ENCODE measurements at regions not wholly inside any gene's neighbourhood (a gene's known extent, or its start where the extent isn't known, plus 50 kb on each side); places are given as distances from the start of the nearest gene placed in this dataset.

DNA sequence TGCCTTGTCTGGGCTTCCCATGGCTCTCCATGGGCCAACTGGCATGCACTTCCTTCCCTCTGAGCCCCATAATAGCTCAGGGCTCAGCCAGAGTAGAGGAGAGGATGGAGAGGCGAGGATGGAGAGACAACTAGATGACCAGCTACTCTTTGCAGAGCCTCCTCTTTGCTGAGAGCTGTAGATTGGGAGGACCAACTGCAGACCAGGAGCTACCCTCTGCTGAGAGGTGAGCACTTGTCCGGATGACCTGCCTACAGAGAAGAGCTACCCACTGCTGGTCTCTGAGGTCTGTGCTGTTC, 58.0 kb upstream of the ETV3 start:
- Histone ChIP-seq H3K36me3 (ENCODE audit: insufficient read depth, insufficient read length, low read length) (no peaks in the 10 kb centered on the region), H3K4me3 (ENCODE audit: insufficient read length, low read depth) (no peak overlapping the region), H3K9me3 (ENCODE audit: insufficient read depth, low read length) (no peaks in the 10 kb centered on the region), H3K4me1 (ENCODE audit: insufficient read depth, insufficient read length) (peaks cover 3% of the 10 kb centered on the region), H3K9ac (ENCODE audit: insufficient read length, low read depth) (no peak overlapping the region), H3K27me3 (ENCODE audit: insufficient read depth, insufficient read length) (no peaks in the 10 kb centered on the region)
- DNase-seq (ENCODE audit: low read depth, low spot score), result no peak
- no peak for TF ChIP-seq ZNF274 (IDR thresholded peaks at IDR 0.05; ENCODE audit: low read depth, low read length)
- no peak for TF ChIP-seq SUZ12 (IDR thresholded peaks at IDR 0.05; ENCODE audit: extremely low read depth, insufficient read depth, insufficient read length)
- TF ChIP-seq YY1 (IDR thresholded peaks at IDR 0.05; ENCODE audit: insufficient read depth, insufficient read length), result no peak

GRCh38 chr1:157195521-157196244, 57.5 kb upstream of the ETV3 start:
- H3K4me1 ChIP-seq (ENCODE audit: insufficient read depth, insufficient read length), result peaks cover 3% of the 10 kb centered on the region
- TF ChIP-seq YY1 (IDR thresholded peaks at IDR 0.05; ENCODE audit: insufficient read depth, insufficient read length) (no peak), SUZ12 (IDR thresholded peaks at IDR 0.05; ENCODE audit: extremely low read depth, insufficient read depth, insufficient read length) (no peak), ZNF274 (IDR thresholded peaks at IDR 0.05; ENCODE audit: low read depth, low read length) (no peak)

DNA sequence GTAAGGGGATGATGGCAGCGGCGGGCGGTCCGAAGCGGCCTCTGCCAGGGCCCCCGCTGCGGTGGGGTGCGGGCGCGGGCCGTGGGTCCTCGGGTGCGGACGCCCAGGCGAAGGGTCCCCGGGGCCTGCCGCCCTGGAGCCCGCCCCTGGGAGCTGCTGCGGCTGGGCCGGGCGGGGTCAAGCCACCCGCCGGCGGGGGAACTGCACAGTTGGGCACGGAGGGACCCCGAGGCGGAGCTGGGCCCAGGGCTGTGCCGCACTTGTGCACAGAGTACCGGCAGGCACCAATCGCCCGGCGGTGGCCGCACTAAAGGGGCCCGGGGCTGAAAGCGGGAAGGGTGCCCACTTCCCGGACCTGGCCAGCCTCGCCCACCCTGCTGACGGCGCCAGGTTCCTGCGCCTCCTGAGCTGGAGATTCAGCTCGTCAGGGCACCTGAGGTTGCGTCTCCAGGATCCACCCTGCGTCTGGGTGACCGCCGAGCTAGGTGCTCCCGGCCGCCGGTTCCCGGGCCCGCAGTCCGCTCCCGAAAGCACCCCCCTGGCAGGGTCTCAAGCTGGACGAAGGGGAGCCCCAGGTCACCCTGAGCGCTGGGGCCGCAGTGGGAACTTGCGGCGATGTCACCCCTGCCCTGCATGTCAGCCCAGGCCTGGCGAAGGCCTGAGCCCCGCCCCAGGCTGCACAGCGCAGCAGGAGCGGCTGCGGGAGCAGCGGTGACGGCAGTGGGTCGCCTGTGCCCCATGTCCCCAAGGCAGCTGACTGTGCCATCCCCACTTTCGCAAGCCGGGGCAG, 56.7 kb upstream of the ETV3 start:
- H3K9me3 ChIP-seq (ENCODE audit: insufficient read depth, low read length), result no peaks in the 10 kb centered on the region
- no peak for TF ChIP-seq SUZ12 (IDR thresholded peaks at IDR 0.05; ENCODE audit: extremely low read depth, insufficient read depth, insufficient read length)
- no peak for TF ChIP-seq YY1 (IDR thresholded peaks at IDR 0.05; ENCODE audit: insufficient read depth, insufficient read length)
- no peak for TF ChIP-seq ZNF274 (IDR thresholded peaks at IDR 0.05; ENCODE audit: low read depth, low read length)
- H3K9ac ChIP-seq (ENCODE audit: insufficient read length, low read depth), result no peak overlapping the region
- H3K4me3 ChIP-seq (ENCODE audit: insufficient read length, low read depth), result no peak overlapping the region
- no peaks in the 10 kb centered on the region for H3K36me3 ChIP-seq (ENCODE audit: insufficient read depth, insufficient read length, low read length)
- no peak for DNase-seq (ENCODE audit: low read depth, low spot score)
- H3K27me3 ChIP-seq (ENCODE audit: insufficient read depth, insufficient read length), result no peaks in the 10 kb centered on the region
- H3K4me1 ChIP-seq (ENCODE audit: insufficient read depth, insufficient read length), result peaks cover 3% of the 10 kb centered on the region

More at GRCh38 chr1:157195521-157196244, 57.5 kb upstream of the ETV3 start:
- H3K36me3 ChIP-seq (ENCODE audit: insufficient read depth, insufficient read length, low read length), result no peaks in the 10 kb centered on the region
- no peak overlapping the region for H3K9ac ChIP-seq (ENCODE audit: insufficient read length, low read depth)
- no peaks in the 10 kb centered on the region for H3K9me3 ChIP-seq (ENCODE audit: insufficient read depth, low read length)
- no peaks in the 10 kb centered on the region for H3K27me3 ChIP-seq (ENCODE audit: insufficient read depth, insufficient read length)
- DNase-seq (ENCODE audit: low read depth, low spot score), result no peak
- H3K4me3 ChIP-seq (ENCODE audit: insufficient read length, low read depth), result no peak overlapping the region

DNA sequence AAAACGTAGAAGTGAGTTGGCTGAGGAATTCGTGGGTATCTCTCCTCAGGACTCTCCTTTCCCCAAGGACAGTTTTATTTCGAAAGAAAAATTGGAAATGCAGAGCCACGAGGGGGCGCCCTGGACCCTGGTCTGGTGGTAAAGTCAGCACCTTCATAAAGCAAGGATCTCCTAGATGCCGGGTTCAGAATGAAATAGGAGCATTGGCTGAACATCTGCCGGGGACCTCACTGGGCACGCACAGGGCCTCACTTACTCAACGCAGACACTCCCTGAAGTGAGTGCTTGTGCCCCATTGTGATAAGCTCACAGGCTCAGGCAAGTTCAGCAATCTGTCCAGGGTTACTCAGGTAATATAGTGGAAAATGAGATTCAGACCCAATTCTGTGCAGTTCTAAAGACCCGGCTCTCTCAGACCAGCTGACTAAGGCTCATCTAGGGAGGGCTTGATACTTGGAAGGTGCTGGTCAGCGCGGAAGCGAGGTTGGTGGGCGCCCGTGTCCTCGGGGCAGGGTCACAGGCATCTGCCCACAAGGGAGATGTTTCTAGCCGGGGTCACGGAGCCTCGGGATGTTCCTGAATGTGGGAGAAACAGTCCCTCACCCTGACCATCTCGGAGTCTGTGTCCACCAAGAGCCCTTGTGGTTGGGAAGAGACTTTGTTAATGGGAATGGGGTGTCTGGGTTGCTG, 55.7 kb upstream of the ETV3 start:
- Histone ChIP-seq H3K9ac (ENCODE audit: insufficient read length, low read depth) (peak overlapping the region; percentile 15), H3K36me3 (ENCODE audit: insufficient read depth, insufficient read length, low read length) (no peaks in the 10 kb centered on the region), H3K4me3 (ENCODE audit: insufficient read length, low read depth) (no peak overlapping the region), H3K4me1 (ENCODE audit: insufficient read depth, insufficient read length) (peaks cover 3% of the 10 kb centered on the region), H3K27me3 (ENCODE audit: insufficient read depth, insufficient read length) (no peaks in the 10 kb centered on the region), H3K9me3 (ENCODE audit: insufficient read depth, low read length) (no peaks in the 10 kb centered on the region)
- peak; percentile 88 for DNase-seq (ENCODE audit: low read depth, low spot score)
- TF ChIP-seq YY1 (IDR thresholded peaks at IDR 0.05; ENCODE audit: insufficient read depth, insufficient read length) (no peak), SUZ12 (IDR thresholded peaks at IDR 0.05; ENCODE audit: extremely low read depth, insufficient read depth, insufficient read length) (no peak), ZNF274 (IDR thresholded peaks at IDR 0.05; ENCODE audit: low read depth, low read length) (no peak)

DNA sequence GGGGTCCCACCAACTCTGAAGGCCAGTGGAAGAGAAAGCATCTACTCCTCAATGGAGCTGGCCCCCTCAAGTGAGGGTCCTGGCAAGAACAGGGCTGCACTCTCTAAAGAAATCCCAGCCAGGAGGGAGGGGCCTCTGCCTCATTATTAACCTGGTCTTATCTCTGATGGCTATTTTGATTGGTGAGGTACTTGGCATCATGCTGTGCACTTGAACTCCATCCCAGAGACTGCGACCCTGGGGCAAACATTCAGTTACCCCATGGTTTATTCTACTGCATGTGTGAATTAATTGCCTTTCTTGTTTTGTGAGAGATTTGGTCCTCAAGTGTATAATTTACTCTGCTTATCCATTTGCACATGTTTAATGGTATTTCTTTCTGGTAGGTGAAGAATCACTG, 55.0 kb upstream of the ETV3 start:
- Histone ChIP-seq H3K4me1 (ENCODE audit: insufficient read depth, insufficient read length) (peaks cover 3% of the 10 kb centered on the region), H3K9me3 (ENCODE audit: insufficient read depth, low read length) (no peaks in the 10 kb centered on the region), H3K36me3 (ENCODE audit: insufficient read depth, insufficient read length, low read length) (no peaks in the 10 kb centered on the region), H3K4me3 (ENCODE audit: insufficient read length, low read depth) (no peak overlapping the region), H3K9ac (ENCODE audit: insufficient read length, low read depth) (no peak overlapping the region), H3K27me3 (ENCODE audit: insufficient read depth, insufficient read length) (no peaks in the 10 kb centered on the region)
- DNase-seq (ENCODE audit: low read depth, low spot score), result no peak
- no peak for TF ChIP-seq YY1 (IDR thresholded peaks at IDR 0.05; ENCODE audit: insufficient read depth, insufficient read length)
- TF ChIP-seq SUZ12 (IDR thresholded peaks at IDR 0.05; ENCODE audit: extremely low read depth, insufficient read depth, insufficient read length), result no peak
- no peak for TF ChIP-seq ZNF274 (IDR thresholded peaks at IDR 0.05; ENCODE audit: low read depth, low read length)

GRCh38 chr1:157189986-157190982, 52.1 kb upstream of the ETV3 start:
- H3K4me3 ChIP-seq (ENCODE audit: insufficient read length, low read depth), result no peak overlapping the region
- DNase-seq (ENCODE audit: low read depth, low spot score), result no peak
- H3K9me3 ChIP-seq (ENCODE audit: insufficient read depth, low read length), result no peaks in the 10 kb centered on the region
- H3K9ac ChIP-seq (ENCODE audit: insufficient read length, low read depth), result no peak overlapping the region
- no peaks in the 10 kb centered on the region for H3K36me3 ChIP-seq (ENCODE audit: insufficient read depth, insufficient read length, low read length)
- H3K4me1 ChIP-seq (ENCODE audit: insufficient read depth, insufficient read length), result no peaks in the 10 kb centered on the region
- TF ChIP-seq YY1 (IDR thresholded peaks at IDR 0.05; ENCODE audit: insufficient read depth, insufficient read length) (no peak), SUZ12 (IDR thresholded peaks at IDR 0.05; ENCODE audit: extremely low read depth, insufficient read depth, insufficient read length) (no peak), ZNF274 (IDR thresholded peaks at IDR 0.05; ENCODE audit: low read depth, low read length) (no peak)
- H3K27me3 ChIP-seq (ENCODE audit: insufficient read depth, insufficient read length), result no peaks in the 10 kb centered on the region
